K562 (cell line): ENCODE measurements at regions not wholly inside any gene's neighbourhood (a gene's known extent, or its start where the extent isn't known, plus 50 kb on each side); places are given as distances from the start of the nearest gene placed in this dataset.

ENCODE experiments used
- ARID1B ChIP-seq: fragments of 450-650 bp; IDR thresholded peaks from 2 replicates; pipeline ENCODE4 v1.6.1; 2016; ENCODE audit warnings: antibody characterized with exemption, mild to moderate bottlenecking, inconsistent platforms
- C11orf30 ChIP-seq: fragments of 450-650 bp; IDR thresholded peaks from 2 replicates; pipeline ENCODE4 v1.6.1; 2016; ENCODE audit warnings: low read depth, mild to moderate bottlenecking
- CBFB ChIP-seq: sonication (generic); formaldehyde crosslinking; IDR thresholded peaks from 2 replicates; pipeline ENCODE4 v1.4.0; 2020; ENCODE audit warnings: mild to moderate bottlenecking, missing genetic modification reagents
- CHAMP1 ChIP-seq: fragments of 450-650 bp; IDR thresholded peaks from 2 replicates; pipeline ENCODE4 v1.6.1; 2016; ENCODE audit warnings: mild to moderate bottlenecking
- DPF2 ChIP-seq: fragments of 450-650 bp; IDR thresholded peaks from 2 replicates; pipeline ENCODE4 v1.6.1; 2016
- EGR1 ChIP-seq: fragments of 450-650 bp; conservative IDR thresholded peaks from 2 replicates; pipeline ENCODE4 v1.6.1; 2017; ENCODE audit warnings: mild to moderate bottlenecking
- HLTF ChIP-seq: fragments of 450-650 bp; IDR thresholded peaks from 2 replicates; pipeline ENCODE4 v1.6.1; 2016
- HNRNPL ChIP-seq: fragments of 200-400 bp; formaldehyde crosslinking; IDR thresholded peaks from 2 replicates; pipeline ENCODE4 v1.6.1; 2017; ENCODE audit warnings: low read depth, mild to moderate bottlenecking, low read length
- KDM5B ChIP-seq: fragments of 200-600 bp; sonication (generic); IDR thresholded peaks from 2 replicates; pipeline ENCODE4 v1.6.1; 2012; ENCODE audit warnings: low read depth, mild to moderate bottlenecking, moderate library complexity, low read length, control low read depth, inconsistent platforms; ENCODE audit not compliant: insufficient replicate concordance
- KLF16 ChIP-seq: IDR thresholded peaks from 2 replicates; pipeline ENCODE4 v1.6.1; 2016; ENCODE audit warnings: antibody characterized with exemption
- MBD2 ChIP-seq: sonication (generic); IDR thresholded peaks from 2 replicates; pipeline ENCODE4 v1.6.1; 2016; ENCODE audit warnings: low read depth, borderline replicate concordance
- MTA2 ChIP-seq: fragments of 450-650 bp; IDR thresholded peaks from 2 replicates; pipeline ENCODE4 v1.6.1; 2016; ENCODE audit warnings: low read depth
- MYC ChIP-seq, 2 experiments: fragments of 250-450 bp in 1 of 2; sonication (Bioruptor Pico) in 1 of 2; IDR thresholded peaks; 2 replicates each; pipeline versions ENCODE4 v1.5.1 to v1.6.1; 2012 to 2021; ENCODE audit warnings: low read depth in 2 of 2, borderline replicate concordance in 1 of 2, improper control_type of control experiment in 1 of 2, low read length in 1 of 2, mild to moderate bottlenecking in 1 of 2, moderate library complexity in 1 of 2
- NFATC3 ChIP-seq: fragments of 450-650 bp; IDR thresholded peaks from 2 replicates; pipeline ENCODE4 v1.6.1; 2017; ENCODE audit warnings: mild to moderate bottlenecking
- NFE2 ChIP-seq: IDR thresholded peaks from 2 replicates; pipeline ENCODE4 v1.6.1; 2014; ENCODE audit warnings: antibody characterized with exemption, low read depth
- NFRKB ChIP-seq: fragments of 450-650 bp; IDR thresholded peaks from 2 replicates; pipeline ENCODE4 v1.6.1; 2016; ENCODE audit warnings: low read depth
- PBX2 ChIP-seq, 2 experiments: IDR thresholded peaks in 1 of 2; conservative IDR thresholded peaks in 1 of 2; 2 replicates each; pipeline ENCODE4 v1.6.1; 2016; ENCODE audit warnings: low read depth in 2 of 2, mild to moderate bottlenecking in 1 of 2, missing compliant biosample characterization in 1 of 2, missing genetic modification characterization in 1 of 2, moderate library complexity in 1 of 2
- POU5F1 ChIP-seq: fragments of 150-350 bp; IDR thresholded peaks from 2 replicates; pipeline ENCODE4 v1.6.1; 2014; ENCODE audit warnings: borderline replicate concordance, low read length, low read depth, mild to moderate bottlenecking; ENCODE audit not compliant: partially characterized antibody
- SPI1 ChIP-seq: IDR thresholded peaks from 2 replicates; pipeline ENCODE4 v1.6.1; 2011; ENCODE audit warnings: low read depth, low read length, control low read depth, borderline replicate concordance
- TAL1 ChIP-seq: fragments of 450-650 bp; IDR thresholded peaks from 2 replicates; pipeline ENCODE4 v1.6.1; 2016; ENCODE audit warnings: mild to moderate bottlenecking
- TEAD4 ChIP-seq, 2 experiments: sonication (generic) in 1 of 2; formaldehyde crosslinking in 1 of 2; IDR thresholded peaks; 2 replicates each; pipeline versions ENCODE4 v1.6.1 to v1.8.0; 2012 to 2022; ENCODE audit warnings: borderline replicate concordance in 1 of 2, inconsistent platforms in 1 of 2, low read length in 1 of 2, mild to moderate bottlenecking in 1 of 2, missing genetic modification reagents in 1 of 2
- TRIM24 ChIP-seq, 2 experiments: fragments of 450-650 bp; IDR thresholded peaks; 2 replicates each; pipeline ENCODE4 v1.6.1; 2016
- ZNF830 ChIP-seq: fragments of 250-450 bp; sonication (Bioruptor Pico); IDR thresholded peaks from 2 replicates; pipeline ENCODE4 v1.5.0; 2021; ENCODE audit warnings: mild to moderate bottlenecking
- TF ChIP-seq, protein P1 (sequence below): sonication (generic); formaldehyde crosslinking; IDR thresholded peaks from 2 replicates; pipeline ENCODE4 v1.5.0; 2020; ENCODE audit warnings: missing genetic modification reagents

DNA sequence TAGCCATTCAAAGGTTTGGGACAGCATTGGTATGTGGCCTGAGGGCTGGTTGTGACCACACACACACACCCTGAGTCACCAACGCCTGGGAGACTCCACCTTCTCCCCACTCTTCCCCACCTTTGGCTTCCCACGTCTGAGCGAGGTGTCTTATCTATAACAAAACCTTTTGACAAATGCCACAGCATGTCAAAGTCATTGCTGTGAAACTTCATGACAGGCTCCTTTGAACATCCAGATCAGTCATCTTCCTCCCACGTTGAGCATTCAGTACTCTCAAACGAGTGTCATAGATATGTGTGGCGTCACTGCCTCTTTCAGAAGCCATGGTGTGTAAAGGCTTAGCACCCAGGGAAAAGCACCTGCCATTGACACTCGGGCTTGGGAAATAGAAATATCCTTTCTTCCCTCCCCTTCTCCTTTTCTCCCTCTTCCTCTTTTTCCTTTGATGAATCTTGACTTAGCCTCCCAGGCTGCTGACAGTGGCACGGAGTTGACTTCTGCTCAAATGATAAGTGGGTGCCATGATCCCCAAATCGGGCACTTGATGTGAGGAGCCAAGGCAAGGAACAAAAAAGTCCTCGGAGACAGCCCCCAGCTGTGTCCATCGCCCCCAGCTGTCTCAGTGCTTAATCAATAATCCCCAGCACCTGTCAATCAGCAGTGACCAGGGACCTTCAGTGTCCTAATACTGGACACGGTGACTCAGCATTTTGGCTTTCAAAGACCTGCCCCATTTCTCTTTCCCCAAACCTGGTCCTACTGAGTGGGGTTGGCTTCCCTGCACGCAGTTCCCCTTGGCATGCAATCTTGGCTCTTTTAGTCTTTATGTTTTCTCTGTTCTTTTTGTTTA lies 114.8 kb downstream of the FGF18 start (continued):
- TF ChIP-seq KLF16 (no peak), NFATC3 (no peak), DPF2 (peak; percentile 82), TEAD4 (IDR thresholded peaks at IDR 0.05; ENCODE audit: low read length) (peak; percentile 72), TEAD4 (CRISPR knock-in tag; IDR thresholded peaks at IDR 0.05; ENCODE audit: borderline replicate concordance) (no peak), C11orf30 (peak; percentile 92), NFRKB (no peak), SPI1 (peak; percentile 86), MBD2 (no peak), CHAMP1 (no peak), TRIM24 (IDR thresholded peaks at IDR 0.05) (0 out of 4 replicates have a peak, but pooled peaks of 1 of the 2 experiments have one; percentile 37), HLTF (no peak), PBX2 (CRISPR knock-in tag; IDR thresholded peaks at IDR 0.05; ENCODE audit: low read depth) (no peak), PBX2 (tag; conservative IDR thresholded peaks at IDR 0.05; ENCODE audit: low read depth) (peak; percentile 67), ARID1B (peak; percentile 74), POU5F1 (no peak), TAL1 (peak; percentile 57), MYC (IDR thresholded peaks at IDR 0.05; ENCODE audit: low read depth, low read length) (no peak), MYC (CRISPR knock-in tag; IDR thresholded peaks at IDR 0.05; ENCODE audit: borderline replicate concordance, low read depth) (no peak), ZNF830 (CRISPR knock-in tag) (no peak), KDM5B (no peak), HNRNPL (no peak), EGR1 (peak; percentile 91), CBFB (CRISPR knock-in tag) (no peak), NFE2 (peak; percentile 94), MTA2 (0 out of 2 replicates have a peak, but pooled peaks have one; percentile 13)
- TF ChIP-seq, protein P1, sequence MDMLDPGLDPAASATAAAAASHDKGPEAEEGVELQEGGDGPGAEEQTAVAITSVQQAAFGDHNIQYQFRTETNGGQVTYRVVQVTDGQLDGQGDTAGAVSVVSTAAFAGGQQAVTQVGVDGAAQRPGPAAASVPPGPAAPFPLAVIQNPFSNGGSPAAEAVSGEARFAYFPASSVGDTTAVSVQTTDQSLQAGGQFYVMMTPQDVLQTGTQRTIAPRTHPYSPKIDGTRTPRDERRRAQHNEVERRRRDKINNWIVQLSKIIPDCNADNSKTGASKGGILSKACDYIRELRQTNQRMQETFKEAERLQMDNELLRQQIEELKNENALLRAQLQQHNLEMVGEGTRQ (CRISPR knock-in tag): no peak
